DND-41 (cell line): ENCODE measurements at regions not wholly inside any gene's neighbourhood (a gene's known extent, or its start where the extent isn't known, plus 50 kb on each side); places are given as distances from the start of the nearest gene placed in this dataset.

Experiments used
- ATAC-seq: fragments of 200-7000 bp; cut with Tn5 transposase; 3 replicates; pipeline ENCODE4 v1.9.1; 2021; ENCODE audit warnings: low read depth; ENCODE audit not compliant: insufficient read depth
- DNase-seq: peaks from one replicate; pipeline ENCODE4 v3.0.0-alpha.2; 2020
- H2AFZ ChIP-seq: 2 replicates; pipeline ENCODE4 v1.6.0; 2012; ENCODE audit warnings: low read depth, low read length
- H3K27ac ChIP-seq: 2 replicates; pipeline ENCODE4 v1.5.1; 2012; ENCODE audit warnings: low read length, inconsistent platforms
- H3K27me3 ChIP-seq: fragments of 200-600 bp; sonication (generic); 2 replicates; pipeline ENCODE4 v1.6.0; 2012; ENCODE audit warnings: low read length, mild to moderate bottlenecking, inconsistent platforms; ENCODE audit not compliant: insufficient read depth, poor library complexity
- H3K36me3 ChIP-seq: 2 replicates; pipeline ENCODE4 v1.5.1; 2012; ENCODE audit warnings: low read length, inconsistent platforms; ENCODE audit not compliant: insufficient read depth
- H3K4me1 ChIP-seq: 2 replicates; pipeline ENCODE4 v1.5.1; 2012; ENCODE audit warnings: mild to moderate bottlenecking, low read length; ENCODE audit not compliant: insufficient read depth
- H3K4me2 ChIP-seq: 2 replicates; pipeline ENCODE4 v1.6.0; 2012; ENCODE audit warnings: mild to moderate bottlenecking, moderate library complexity, low read length, inconsistent platforms; ENCODE audit not compliant: insufficient read depth
- H3K4me3 ChIP-seq, 2 experiments: fragments of 200-600 bp in 1 of 2; shearing (Covaris generic) in 1 of 2; 2 replicates each; pipeline ENCODE4 v1.5.1; 2012 to 2016; ENCODE audit warnings: inconsistent platforms in 2 of 2, low read length in 2 of 2, mild to moderate bottlenecking in 2 of 2, low read depth in 1 of 2, moderate library complexity in 1 of 2
- H3K79me2 ChIP-seq: 2 replicates; pipeline ENCODE4 v1.6.0; 2012; ENCODE audit warnings: low read length, inconsistent platforms; ENCODE audit not compliant: insufficient read depth
- H3K9ac ChIP-seq: 2 replicates; pipeline ENCODE4 v1.6.0; 2012; ENCODE audit warnings: low read depth, mild to moderate bottlenecking, inconsistent platforms, low read length, moderate library complexity
- H3K9me3 ChIP-seq: 2 replicates; pipeline ENCODE4 v1.5.1; 2012; ENCODE audit warnings: low read length, moderate library complexity, mild to moderate bottlenecking, inconsistent platforms; ENCODE audit not compliant: insufficient read depth, severe bottlenecking
- H4K20me1 ChIP-seq: 2 replicates; pipeline ENCODE4 v1.6.0; 2012; ENCODE audit warnings: low read length; ENCODE audit not compliant: insufficient read depth
- CTCF ChIP-seq: IDR thresholded peaks from 2 replicates; pipeline ENCODE4 v1.5.1; 2012; ENCODE audit warnings: borderline replicate concordance, low read length, moderate library complexity, mild to moderate bottlenecking; ENCODE audit not compliant: poor library complexity, severe bottlenecking; ENCODE audit errors: extremely low read depth
- EZH2 ChIP-seq: IDR thresholded peaks from 3 replicates; pipeline ENCODE4 v1.6.1; 2012; ENCODE audit warnings: borderline replicate concordance, low read depth, mild to moderate bottlenecking, moderate library complexity, low read length, inconsistent platforms; ENCODE audit not compliant: severe bottlenecking

GRCh38 chr1:177620636-177621190, 349.1 kb downstream of the SEC16B start:
- DNase-seq (no peak), ATAC-seq (no peak)
- H3K4me3 ChIP-seq = no peak overlapping the region
- H3K9me3 ChIP-seq = no peaks in the 10 kb centered on the region
- H3K4me2 ChIP-seq = no peak overlapping the region
- TF ChIP-seq EZH2 (no peak), CTCF (no peak)
- no peak overlapping the region for H3K27ac ChIP-seq
- H2AFZ ChIP-seq = no peak overlapping the region
- H3K4me1 ChIP-seq = no peaks in the 10 kb centered on the region
- no peaks in the 10 kb centered on the region for H4K20me1 ChIP-seq
- no peaks in the 10 kb centered on the region for H3K36me3 ChIP-seq
- H3K79me2 ChIP-seq = no peaks in the 10 kb centered on the region
- H3K9ac ChIP-seq = no peak overlapping the region
- H3K27me3 ChIP-seq = no peaks in the 10 kb centered on the region

GRCh38 chr1:177615251-177615650, 354.6 kb downstream of the SEC16B start:
- ATAC-seq = no peak
- no peak overlapping the region for H3K4me2 ChIP-seq
- H2AFZ ChIP-seq = no peak overlapping the region
- no peaks in the 10 kb centered on the region for H3K4me1 ChIP-seq
- TF ChIP-seq CTCF = no peak
- H3K79me2 ChIP-seq = no peaks in the 10 kb centered on the region
- no peaks in the 10 kb centered on the region for H3K9me3 ChIP-seq
- H3K9ac ChIP-seq = no peak overlapping the region
- H4K20me1 ChIP-seq = no peaks in the 10 kb centered on the region
- H3K4me3 ChIP-seq = no peak overlapping the region
- H3K36me3 ChIP-seq = no peaks in the 10 kb centered on the region
- H3K27me3 ChIP-seq = no peaks in the 10 kb centered on the region
- no peak for DNase-seq
- no peak overlapping the region for H3K27ac ChIP-seq

GRCh38 chr1:177611402-177611801, 358.5 kb downstream of the SEC16B start:
- TF ChIP-seq EZH2 (no peak), CTCF (no peak)
- no peak overlapping the region for H3K4me2 ChIP-seq
- no peak overlapping the region for H3K4me3 ChIP-seq
- no peaks in the 10 kb centered on the region for H3K79me2 ChIP-seq
- ATAC-seq (no peak), DNase-seq (no peak)
- no peaks in the 10 kb centered on the region for H3K27me3 ChIP-seq
- H4K20me1 ChIP-seq = no peaks in the 10 kb centered on the region
- H3K9me3 ChIP-seq = no peaks in the 10 kb centered on the region
- H2AFZ ChIP-seq = no peak overlapping the region
- no peak overlapping the region for H3K27ac ChIP-seq
- no peaks in the 10 kb centered on the region for H3K4me1 ChIP-seq
- H3K36me3 ChIP-seq = no peaks in the 10 kb centered on the region
- no peak overlapping the region for H3K9ac ChIP-seq

GRCh38 chr1:177609953-177610352, 359.9 kb downstream of the SEC16B start:
- Histone ChIP-seq H3K9ac (no peak overlapping the region), H3K27me3 (no peaks in the 10 kb centered on the region)
- DNase-seq = no peak

More at GRCh38 chr1:177609953-177610352, 359.9 kb downstream of the SEC16B start:
- H3K9me3 ChIP-seq = no peaks in the 10 kb centered on the region
- H3K4me1 ChIP-seq = no peaks in the 10 kb centered on the region
- H2AFZ ChIP-seq = no peak overlapping the region
- H4K20me1 ChIP-seq = no peaks in the 10 kb centered on the region
- ATAC-seq = no peak
- H3K79me2 ChIP-seq = no peaks in the 10 kb centered on the region
- no peak overlapping the region for H3K27ac ChIP-seq
- TF ChIP-seq EZH2 (no peak), CTCF (no peak)
- no peaks in the 10 kb centered on the region for H3K36me3 ChIP-seq
- H3K4me2 ChIP-seq = no peak overlapping the region
- no peak overlapping the region for H3K4me3 ChIP-seq
